GM23338 (cell line): ENCODE measurements at regions not wholly inside any gene's neighbourhood (a gene's known extent, or its start where the extent isn't known, plus 50 kb on each side); places are given as distances from the start of the nearest gene placed in this dataset.

Experiments used
- ATAC-seq: fragments of 200-7000 bp; cut with Tn5 transposase; 3 replicates; pipeline ENCODE4 v1.9.1; 2020
- DNase-seq: peaks from one replicate; pipeline ENCODE4 v3.0.0-alpha.2; 2015; ENCODE audit warnings: low spot score
- H2AFZ ChIP-seq: fragments of 200-600 bp; sonication (generic); 2 replicates; pipeline ENCODE4 v1.8.0; 2016; ENCODE audit warnings: antibody characterized with exemption, mild to moderate bottlenecking, moderate library complexity
- H3F3A ChIP-seq: fragments of 200-600 bp; sonication (generic); replicated peaks from 2 replicates; pipeline ENCODE4 v1.8.0; 2017; ENCODE audit warnings: antibody characterized with exemption, mixed run types, low read depth
- H3K27ac ChIP-seq: fragments of 200-600 bp; sonication (generic); 2 replicates; pipeline ENCODE4 v1.6.1; 2016; ENCODE audit warnings: low read depth
- H3K27me3 ChIP-seq: fragments of 200-600 bp; sonication (generic); 2 replicates; pipeline ENCODE4 v1.8.0; 2016; ENCODE audit warnings: mild to moderate bottlenecking, mixed run types, moderate library complexity; ENCODE audit not compliant: insufficient read depth
- H3K36me3 ChIP-seq: fragments of 200-600 bp; sonication (generic); 2 replicates; pipeline ENCODE4 v1.8.0; 2016; ENCODE audit warnings: mild to moderate bottlenecking; ENCODE audit not compliant: insufficient read depth
- H3K4me1 ChIP-seq: fragments of 200-600 bp; sonication (generic); 2 replicates; pipeline ENCODE4 v1.8.0; 2016; ENCODE audit warnings: mild to moderate bottlenecking, moderate library complexity; ENCODE audit not compliant: insufficient read depth
- H3K4me2 ChIP-seq: fragments of 200-600 bp; sonication (generic); 2 replicates; pipeline ENCODE4 v1.7.1; 2017; ENCODE audit warnings: mixed run types
- H3K4me3 ChIP-seq: fragments of 200-600 bp; sonication (generic); 2 replicates; pipeline ENCODE4 v1.6.1; 2016; ENCODE audit warnings: mixed run types
- H3K79me2 ChIP-seq: fragments of 200-600 bp; sonication (generic); replicated peaks from 2 replicates; pipeline ENCODE4 v1.8.0; 2017; ENCODE audit warnings: mild to moderate bottlenecking; ENCODE audit not compliant: insufficient read depth
- H3K9me2 ChIP-seq: fragments of 200-600 bp; sonication (generic); 2 replicates; pipeline ENCODE4 v1.8.0; 2017; ENCODE audit not compliant: insufficient read depth
- H4K20me1 ChIP-seq: fragments of 200-600 bp; sonication (generic); replicated peaks from 2 replicates; pipeline ENCODE4 v1.8.0; 2017; ENCODE audit warnings: mild to moderate bottlenecking; ENCODE audit not compliant: insufficient read depth
- H3K27ac Mint-ChIP-seq: 2 replicates; pipeline ENCODE4 v1.8.0; 2020; ENCODE audit warnings: inconsistent platforms, mild to moderate bottlenecking, moderate library complexity, mixed read lengths
- H3K27me3 Mint-ChIP-seq: 3 replicates; pipeline ENCODE4 v1.8.0; 2022; ENCODE audit warnings: low read depth, mild to moderate bottlenecking, moderate library complexity, mixed read lengths, inconsistent platforms; ENCODE audit not compliant: insufficient read depth, poor library complexity
- H3K36me3 Mint-ChIP-seq: 3 replicates; pipeline ENCODE4 v1.8.0; 2021; ENCODE audit warnings: low read depth, mild to moderate bottlenecking, inconsistent platforms, moderate library complexity, mixed read lengths
- H3K4me1 Mint-ChIP-seq: 3 replicates; pipeline ENCODE4 v1.8.0; 2020; ENCODE audit warnings: mild to moderate bottlenecking, inconsistent platforms, mixed read lengths
- H3K4me3 Mint-ChIP-seq: 3 replicates; pipeline ENCODE4 v1.8.0; 2021; ENCODE audit warnings: moderate library complexity, mild to moderate bottlenecking, inconsistent platforms, mixed read lengths
- H3K9me3 Mint-ChIP-seq: 3 replicates; pipeline ENCODE4 v1.8.0; 2020; ENCODE audit warnings: moderate library complexity, mild to moderate bottlenecking, inconsistent platforms, mixed read lengths
- CREB1 ChIP-seq: fragments of 250-450 bp; sonication (Bioruptor Pico); IDR thresholded peaks from 2 replicates; pipeline ENCODE4 v1.5.0; 2020; ENCODE audit warnings: low read depth, mild to moderate bottlenecking, moderate library complexity
- EZH2 ChIP-seq: fragments of 200-600 bp; sonication (generic); IDR thresholded peaks from one replicate; pipeline ENCODE4 v1.8.0; 2017; ENCODE audit warnings: antibody characterized with exemption, mild to moderate bottlenecking, low read depth; ENCODE audit not compliant: unreplicated experiment
- JUNB ChIP-seq: IDR thresholded peaks from one replicate; pipeline ENCODE4 v1.6.1; 2016; ENCODE audit warnings: antibody characterized with exemption; ENCODE audit not compliant: unreplicated experiment
- ZNF331 ChIP-seq: fragments of 250-450 bp; sonication (Bioruptor Pico); IDR thresholded peaks from 2 replicates; pipeline ENCODE4 v1.5.0; 2020; ENCODE audit warnings: low read depth, mild to moderate bottlenecking, moderate library complexity
- TF ChIP-seq, protein P1 (sequence below): IDR thresholded peaks from one replicate; pipeline ENCODE4 v1.6.1; 2018; ENCODE audit warnings: antibody characterized with exemption; ENCODE audit not compliant: unreplicated experiment
- TF ChIP-seq, protein P2 (sequence below), 2 experiments: fragments of 200-600 bp in 1 of 2; sonication (generic) in 1 of 2; conservative IDR thresholded peaks; 2 replicates each; pipeline versions ENCODE4 v1.5.1 to v1.6.1; 2016 to 2017; ENCODE audit warnings: antibody characterized with exemption in 2 of 2, low read depth in 2 of 2, mild to moderate bottlenecking in 2 of 2, moderate library complexity in 1 of 2

DNA sequence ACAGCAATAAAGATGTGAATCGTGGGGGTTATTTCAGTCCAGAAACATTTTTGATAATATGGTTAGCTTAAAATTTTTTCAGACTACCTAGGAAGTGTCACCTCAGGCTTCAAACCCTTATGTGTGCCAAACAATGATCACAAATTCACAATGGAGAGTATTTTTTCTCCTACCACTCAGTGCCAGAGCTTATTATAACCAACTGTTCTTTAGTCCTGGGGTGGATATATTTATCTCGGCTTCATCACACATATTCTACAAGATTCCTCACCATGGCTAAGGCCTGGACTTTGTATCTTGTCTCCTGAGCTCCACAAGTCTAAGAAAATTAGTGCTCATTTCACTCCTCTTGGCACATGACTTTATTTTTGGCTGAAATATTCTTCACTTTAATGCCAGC lies 629.1 kb downstream of the RWDD3 start (continued):
- TF ChIP-seq, protein P1, sequence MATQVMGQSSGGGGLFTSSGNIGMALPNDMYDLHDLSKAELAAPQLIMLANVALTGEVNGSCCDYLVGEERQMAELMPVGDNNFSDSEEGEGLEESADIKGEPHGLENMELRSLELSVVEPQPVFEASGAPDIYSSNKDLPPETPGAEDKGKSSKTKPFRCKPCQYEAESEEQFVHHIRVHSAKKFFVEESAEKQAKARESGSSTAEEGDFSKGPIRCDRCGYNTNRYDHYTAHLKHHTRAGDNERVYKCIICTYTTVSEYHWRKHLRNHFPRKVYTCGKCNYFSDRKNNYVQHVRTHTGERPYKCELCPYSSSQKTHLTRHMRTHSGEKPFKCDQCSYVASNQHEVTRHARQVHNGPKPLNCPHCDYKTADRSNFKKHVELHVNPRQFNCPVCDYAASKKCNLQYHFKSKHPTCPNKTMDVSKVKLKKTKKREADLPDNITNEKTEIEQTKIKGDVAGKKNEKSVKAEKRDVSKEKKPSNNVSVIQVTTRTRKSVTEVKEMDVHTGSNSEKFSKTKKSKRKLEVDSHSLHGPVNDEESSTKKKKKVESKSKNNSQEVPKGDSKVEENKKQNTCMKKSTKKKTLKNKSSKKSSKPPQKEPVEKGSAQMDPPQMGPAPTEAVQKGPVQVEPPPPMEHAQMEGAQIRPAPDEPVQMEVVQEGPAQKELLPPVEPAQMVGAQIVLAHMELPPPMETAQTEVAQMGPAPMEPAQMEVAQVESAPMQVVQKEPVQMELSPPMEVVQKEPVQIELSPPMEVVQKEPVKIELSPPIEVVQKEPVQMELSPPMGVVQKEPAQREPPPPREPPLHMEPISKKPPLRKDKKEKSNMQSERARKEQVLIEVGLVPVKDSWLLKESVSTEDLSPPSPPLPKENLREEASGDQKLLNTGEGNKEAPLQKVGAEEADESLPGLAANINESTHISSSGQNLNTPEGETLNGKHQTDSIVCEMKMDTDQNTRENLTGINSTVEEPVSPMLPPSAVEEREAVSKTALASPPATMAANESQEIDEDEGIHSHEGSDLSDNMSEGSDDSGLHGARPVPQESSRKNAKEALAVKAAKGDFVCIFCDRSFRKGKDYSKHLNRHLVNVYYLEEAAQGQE, result no peak
- TF ChIP-seq ZNF331 (CRISPR knock-in tag) (no peak), CREB1 (no peak), EZH2 (no peak)

DNA sequence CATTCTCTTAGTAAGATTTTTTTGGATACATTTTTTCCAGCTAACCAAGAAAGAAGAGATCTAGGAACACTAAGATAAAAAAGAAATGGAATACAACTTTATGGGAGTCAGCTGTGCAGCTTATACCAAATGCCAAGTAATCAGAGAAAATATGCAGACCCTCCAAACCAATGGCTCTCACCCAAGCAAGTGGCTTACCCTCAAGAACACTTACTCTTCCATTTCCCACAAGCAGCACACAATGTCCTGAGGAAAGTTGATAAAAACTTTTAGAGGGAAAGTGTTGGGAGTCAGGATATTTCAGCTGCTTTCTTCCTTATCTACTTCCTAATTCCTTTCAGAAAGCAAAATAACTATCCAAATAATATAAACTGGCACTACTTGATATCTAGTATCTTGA lies 631.8 kb downstream of the RWDD3 start:
- Histone ChIP-seq H3K27me3 (no peaks in the 10 kb centered on the region), H3F3A (no peaks in the 10 kb centered on the region), H4K20me1 (no peaks in the 10 kb centered on the region), H3K36me3 (no peaks in the 10 kb centered on the region), H3K4me2 (no peak overlapping the region), H3K79me2 (no peaks in the 10 kb centered on the region), H3K4me1 (no peaks in the 10 kb centered on the region), H3K27ac (no peak overlapping the region), H3K9me2 (no peaks in the 10 kb centered on the region), H2AFZ (no peak overlapping the region), H3K4me3 (no peak overlapping the region)
- Mint-ChIP-seq H3K36me3 (no peaks in the 10 kb centered on the region), H3K9me3 (no peaks in the 10 kb centered on the region; the same call in 2 of the 3 replicates), H3K27me3 (no peaks in the 10 kb centered on the region), H3K4me3 (no peak overlapping the region), H3K4me1 (no peaks in the 10 kb centered on the region), H3K27ac (no peak overlapping the region)
- TF ChIP-seq ZNF331 (CRISPR knock-in tag), result no peak
- TF ChIP-seq, protein P1, result no peak
- no peak for TF ChIP-seq EZH2
- TF ChIP-seq CREB1, result no peak
- TF ChIP-seq JUNB, result no peak
- TF ChIP-seq, protein P2, sequence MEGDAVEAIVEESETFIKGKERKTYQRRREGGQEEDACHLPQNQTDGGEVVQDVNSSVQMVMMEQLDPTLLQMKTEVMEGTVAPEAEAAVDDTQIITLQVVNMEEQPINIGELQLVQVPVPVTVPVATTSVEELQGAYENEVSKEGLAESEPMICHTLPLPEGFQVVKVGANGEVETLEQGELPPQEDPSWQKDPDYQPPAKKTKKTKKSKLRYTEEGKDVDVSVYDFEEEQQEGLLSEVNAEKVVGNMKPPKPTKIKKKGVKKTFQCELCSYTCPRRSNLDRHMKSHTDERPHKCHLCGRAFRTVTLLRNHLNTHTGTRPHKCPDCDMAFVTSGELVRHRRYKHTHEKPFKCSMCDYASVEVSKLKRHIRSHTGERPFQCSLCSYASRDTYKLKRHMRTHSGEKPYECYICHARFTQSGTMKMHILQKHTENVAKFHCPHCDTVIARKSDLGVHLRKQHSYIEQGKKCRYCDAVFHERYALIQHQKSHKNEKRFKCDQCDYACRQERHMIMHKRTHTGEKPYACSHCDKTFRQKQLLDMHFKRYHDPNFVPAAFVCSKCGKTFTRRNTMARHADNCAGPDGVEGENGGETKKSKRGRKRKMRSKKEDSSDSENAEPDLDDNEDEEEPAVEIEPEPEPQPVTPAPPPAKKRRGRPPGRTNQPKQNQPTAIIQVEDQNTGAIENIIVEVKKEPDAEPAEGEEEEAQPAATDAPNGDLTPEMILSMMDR (conservative IDR thresholded peaks at IDR 0.05; ENCODE audit: low read depth in 2 of 2), result no peak
- DNase-seq, result no peak
- no peak for ATAC-seq
